ENCODE measurements at regions not wholly inside any gene's neighbourhood (a gene's known extent, or its start where the extent isn't known, plus 50 kb on each side); places are given as distances from the start of the nearest gene placed in this dataset.
"Not testable (repeated sequence)": the region's sequence is repeated elsewhere in the genome, so short reads cannot be mapped to it uniquely, and the experiment has no call there.

- DNase-seq (ENCODE audit: low read depth): no peak
Measured at GRCh38 chr2:200173691-200174090, 132.8 kb upstream of the SPATS2L start.

GRCh38 chr2:200174433-200175216, 131.9 kb upstream of the SPATS2L start:
- DNase-seq (ENCODE audit: low read depth): no peak

- no peak for DNase-seq (ENCODE audit: low read depth)
Measured at GRCh38 chr2:200177971-200178911, 128.3 kb upstream of the SPATS2L start.

GRCh38 chr2:200179151-200179550, 127.3 kb upstream of the SPATS2L start:
- no peak for DNase-seq (ENCODE audit: low read depth)

GRCh38 chr2:200180943-200181342, 125.5 kb upstream of the SPATS2L start:
- no peak for DNase-seq (ENCODE audit: low read depth)

- no peak for DNase-seq (ENCODE audit: low read depth)
Measured at GRCh38 chr2:200181755-200182154, 124.7 kb upstream of the SPATS2L start.

- DNase-seq (ENCODE audit: low read depth): no peak
Measured at GRCh38 chr2:200184748-200185627, 121.5 kb upstream of the SPATS2L start.

- DNase-seq (ENCODE audit: low read depth): no peak
Measured at GRCh38 chr2:200185628-200186000, 120.9 kb upstream of the SPATS2L start.

- no peak for DNase-seq (ENCODE audit: low read depth)
Measured at GRCh38 chr2:200186002-200186401, 120.5 kb upstream of the SPATS2L start.

GRCh38 chr2:200188876-200189275, 117.6 kb upstream of the SPATS2L start:
- DNase-seq (ENCODE audit: low read depth): no peak

GRCh38 chr2:200189964-200190363, 116.5 kb upstream of the SPATS2L start:
- no peak for DNase-seq (ENCODE audit: low read depth)

- DNase-seq (ENCODE audit: low read depth): peak; percentile 6
Measured at GRCh38 chr2:200193331-200193730, 113.2 kb upstream of the SPATS2L start.

GRCh38 chr2:200193791-200194190, 112.7 kb upstream of the SPATS2L start:
- no peak for DNase-seq (ENCODE audit: low read depth)

- DNase-seq (ENCODE audit: low read depth): no peak
Measured at GRCh38 chr2:200194746-200195145, 111.7 kb upstream of the SPATS2L start.

GRCh38 chr2:200199005-200199404, 107.5 kb upstream of the SPATS2L start:
- no peak for DNase-seq (ENCODE audit: low read depth)

GRCh38 chr2:200199576-200200263, 106.8 kb upstream of the SPATS2L start:
- DNase-seq (ENCODE audit: low read depth): no peak

- not testable (repeated sequence) for DNase-seq (ENCODE audit: low read depth)
Measured at GRCh38 chr2:200201839-200202238, 104.7 kb upstream of the SPATS2L start.

GRCh38 chr2:200203381-200203827, 103.1 kb upstream of the SPATS2L start:
- DNase-seq (ENCODE audit: low read depth): no peak

- no peak for DNase-seq (ENCODE audit: low read depth)
Measured at GRCh38 chr2:200208041-200208440, 98.5 kb upstream of the SPATS2L start.

GRCh38 chr2:200209030-200209429, 97.5 kb upstream of the SPATS2L start:
- DNase-seq (ENCODE audit: low read depth): no peak

- DNase-seq (ENCODE audit: low read depth): no peak
Measured at GRCh38 chr2:200211643-200212042, 94.8 kb upstream of the SPATS2L start.

Measured in amniotic epithelial cell (primary cell).